IMR-90 (cell line): ENCODE measurements at regions not wholly inside any gene's neighbourhood (a gene's known extent, or its start where the extent isn't known, plus 50 kb on each side); places are given as distances from the start of the nearest gene placed in this dataset.

Experiments used
- ATAC-seq: fragments of 200-7000 bp; cut with Tn5 transposase; 2 replicates; pipeline ENCODE4 v1.9.1; 2020; ENCODE audit warnings: low read depth, mild to moderate bottlenecking, moderate library complexity
- BruUV-seq: library from RNA; stranded (reverse); fragments of 400-500 nt; replicated peaks from 2 replicates; lab custom pipeline; 2021; lab: Mats Ljungman, UMichigan
- CTCF ChIA-PET: fragments of 300-600 bp; formaldehyde crosslinking; extraction: SDS; loops from one replicate; lab custom pipeline; 2021; ENCODE audit warnings: antibody characterized with exemption; lab: Yijun Ruan, JAX
- POLR2A ChIA-PET: fragments of 300-600 bp; sonication (Branson Sonifier 250); formaldehyde crosslinking; loops from one replicate; lab custom pipeline; 2022; ENCODE audit warnings: antibody characterized with exemption; ENCODE audit not compliant: unreplicated experiment; lab: Charles Lee
- DNase-seq: peaks from one replicate; pipeline ENCODE4 v3.0.0; 2013
- H2AFZ ChIP-seq: replicated peaks from 2 replicates; pipeline ENCODE3; 2013; ENCODE audit warnings: low read length, mild to moderate bottlenecking; ENCODE audit not compliant: poor library complexity
- H2AK5ac ChIP-seq: 2 replicates; pipeline ENCODE4 v1.6.1; 2013; ENCODE audit warnings: low read depth, low read length, inconsistent platforms
- H2AK9ac ChIP-seq: replicated peaks from 2 replicates; pipeline ENCODE3; 2013; ENCODE audit warnings: mild to moderate bottlenecking, low read depth, low read length, moderate library complexity; ENCODE audit not compliant: poor library complexity
- H2BK120ac ChIP-seq: 2 replicates; pipeline ENCODE4 v1.6.1; 2013; ENCODE audit warnings: low read depth, low read length, inconsistent platforms
- H2BK15ac ChIP-seq: 3 replicates; pipeline ENCODE4 v1.6.1; 2013; ENCODE audit warnings: low read depth, low read length, inconsistent platforms
- H2BK20ac ChIP-seq: 2 replicates; pipeline ENCODE4 v1.6.1; 2013; ENCODE audit warnings: low read depth, mild to moderate bottlenecking, inconsistent platforms, low read length, moderate library complexity
- H2BK5ac ChIP-seq: 2 replicates; pipeline ENCODE4 v1.6.1; 2013; ENCODE audit warnings: mild to moderate bottlenecking, low read depth, low read length, inconsistent platforms; ENCODE audit not compliant: poor library complexity, severe bottlenecking
- H3K14ac ChIP-seq: replicated peaks from 2 replicates; pipeline ENCODE4 v1.6.1; 2013; ENCODE audit warnings: low read depth, low read length, inconsistent platforms
- H3K18ac ChIP-seq: 2 replicates; pipeline ENCODE4 v1.6.1; 2013; ENCODE audit warnings: low read depth, low read length, control low read depth
- H3K23ac ChIP-seq: 2 replicates; pipeline ENCODE4 v1.6.1; 2013; ENCODE audit warnings: low read depth, low read length, inconsistent platforms
- H3K27ac ChIP-seq: 2 replicates; pipeline ENCODE4 v1.5.1; 2013; ENCODE audit warnings: mild to moderate bottlenecking, control low read depth, low read length; ENCODE audit not compliant: insufficient read depth
- H3K27me3 ChIP-seq: 2 replicates; pipeline ENCODE4 v1.6.1; 2013; ENCODE audit warnings: low read length; ENCODE audit not compliant: control insufficient read depth, insufficient read depth
- H3K36me3 ChIP-seq: 2 replicates; pipeline ENCODE4 v1.6.1; 2013; ENCODE audit warnings: low read length, mixed read lengths; ENCODE audit not compliant: control insufficient read depth, insufficient read depth
- H3K4ac ChIP-seq: 2 replicates; pipeline ENCODE4 v1.6.1; 2013; ENCODE audit warnings: low read depth, low read length, inconsistent platforms
- H3K4me1 ChIP-seq: 2 replicates; pipeline ENCODE4 v1.6.1; 2013; ENCODE audit warnings: low read length, mixed read lengths; ENCODE audit not compliant: control insufficient read depth, insufficient read depth
- H3K4me2 ChIP-seq: 2 replicates; pipeline ENCODE4 v1.6.1; 2013; ENCODE audit warnings: low read depth, mild to moderate bottlenecking, control low read depth, low read length, moderate library complexity
- H3K4me3 ChIP-seq: 2 replicates; pipeline ENCODE4 v1.5.1; 2013; ENCODE audit warnings: low read depth, mild to moderate bottlenecking, control low read depth, low read length, moderate library complexity; ENCODE audit not compliant: insufficient read depth
- H3K56ac ChIP-seq: 2 replicates; pipeline ENCODE4 v1.6.1; 2013; ENCODE audit warnings: low read length, inconsistent platforms; ENCODE audit not compliant: insufficient read depth; ENCODE audit errors: extremely low read depth
- H3K79me1 ChIP-seq, 2 experiments: 2 replicates each; pipeline ENCODE4 v1.6.1; 2013; ENCODE audit warnings: low read length in 2 of 2, inconsistent platforms in 1 of 2, low read depth in 1 of 2
- H3K9ac ChIP-seq: 2 replicates; pipeline ENCODE4 v1.6.1; 2013; ENCODE audit warnings: low read depth, low read length, control low read depth
- H3K9me1 ChIP-seq: 2 replicates; pipeline ENCODE4 v1.6.1; 2013; ENCODE audit warnings: low read length, inconsistent platforms; ENCODE audit not compliant: insufficient read depth
- H3K9me3 ChIP-seq: 2 replicates; pipeline ENCODE4 v1.6.1; 2013; ENCODE audit warnings: low read length; ENCODE audit not compliant: control insufficient read depth, insufficient read depth
- H4K20me1 ChIP-seq: 2 replicates; pipeline ENCODE4 v1.6.1; 2013; ENCODE audit warnings: low read length, inconsistent platforms; ENCODE audit not compliant: insufficient read depth
- H4K5ac ChIP-seq: 2 replicates; pipeline ENCODE4 v1.6.1; 2013; ENCODE audit warnings: mild to moderate bottlenecking, low read depth, low read length, control low read depth
- H4K8ac ChIP-seq, 2 experiments: 2 replicates each; pipeline ENCODE4 v1.6.1; 2013; ENCODE audit warnings: low read depth in 2 of 2, low read length in 2 of 2, control low read depth in 1 of 2, inconsistent platforms in 1 of 2
- H4K91ac ChIP-seq: 2 replicates; pipeline ENCODE4 v1.6.1; 2013; ENCODE audit warnings: low read depth, low read length, inconsistent platforms; ENCODE audit not compliant: insufficient read depth
- BHLHE40 ChIP-seq: fragments of 150-350 bp; IDR thresholded peaks from 2 replicates; pipeline ENCODE4 v1.6.1; 2016; ENCODE audit warnings: mild to moderate bottlenecking, low read depth, low read length
- CEBPB ChIP-seq: IDR thresholded peaks from 2 replicates; pipeline ENCODE4 v1.6.1; 2012; ENCODE audit warnings: low read depth, low read length, improper control_type of control experiment
- CHD1 ChIP-seq: IDR thresholded peaks from 2 replicates; pipeline ENCODE4 v1.6.1; 2012; ENCODE audit warnings: low read depth, low read length, improper control_type of control experiment
- ELK1 ChIP-seq: fragments of 150-350 bp; IDR thresholded peaks from 2 replicates; pipeline ENCODE4 v1.6.1; 2016; ENCODE audit warnings: low read depth, mild to moderate bottlenecking, low read length, moderate library complexity, borderline replicate concordance
- FOS ChIP-seq: fragments of 150-350 bp; IDR thresholded peaks from 2 replicates; pipeline ENCODE4 v1.6.1; 2016; ENCODE audit warnings: low read depth, low read length
- MAFK ChIP-seq: IDR thresholded peaks from 2 replicates; pipeline ENCODE4 v1.6.1; 2012; ENCODE audit warnings: low read depth, low read length, improper control_type of control experiment
- MAZ ChIP-seq: IDR thresholded peaks from 2 replicates; pipeline ENCODE4 v1.6.1; 2012; ENCODE audit warnings: low read depth, mild to moderate bottlenecking, low read length, improper control_type of control experiment, moderate library complexity, borderline replicate concordance
- MXI1 ChIP-seq: IDR thresholded peaks from 2 replicates; pipeline ENCODE4 v1.6.1; 2012; ENCODE audit warnings: low read depth, mild to moderate bottlenecking, low read length, moderate library complexity, borderline replicate concordance
- NFE2L2 ChIP-seq: fragments of 150-350 bp; IDR thresholded peaks from 2 replicates; pipeline ENCODE4 v1.6.1; 2016; ENCODE audit warnings: low read depth, mild to moderate bottlenecking, low read length
- POLR2A ChIP-seq: IDR thresholded peaks from 2 replicates; pipeline ENCODE4 v1.6.1; 2012; ENCODE audit warnings: mild to moderate bottlenecking, low read depth, low read length
- RAD21 ChIP-seq: IDR thresholded peaks from 2 replicates; pipeline ENCODE4 v1.6.1; 2012; ENCODE audit warnings: low read length, improper control_type of control experiment
- RCOR1 ChIP-seq: IDR thresholded peaks from 2 replicates; pipeline ENCODE4 v1.6.1; 2012; ENCODE audit warnings: mild to moderate bottlenecking, low read length, improper control_type of control experiment; ENCODE audit not compliant: insufficient replicate concordance
- RFX5 ChIP-seq: IDR thresholded peaks from 2 replicates; pipeline ENCODE4 v1.8.0; 2012; ENCODE audit warnings: low read depth, mild to moderate bottlenecking, low read length, moderate library complexity
- SMC3 ChIP-seq: fragments of 150-350 bp; IDR thresholded peaks from 2 replicates; pipeline ENCODE4 v1.6.1; 2016; ENCODE audit warnings: low read depth, mild to moderate bottlenecking, antibody characterized with exemption, low read length, moderate library complexity
- USF2 ChIP-seq: fragments of 150-350 bp; IDR thresholded peaks from 2 replicates; pipeline ENCODE4 v1.6.1; 2017; ENCODE audit warnings: mild to moderate bottlenecking, antibody characterized with exemption, low read length, low read depth
- whole genome bisulfite sequencing, 2 experiments: methylation state at CpG; one replicate each; pipeline versions ENCODE4 v1.1.5 to v1.1.7; 2013; ENCODE audit warnings: missing lambda C conversion rate in 2 of 2; ENCODE audit not compliant: insufficient read length in 1 of 2; ENCODE audit errors: extremely low coverage in 2 of 2; 5-methylcytosine and 5-hydroxymethylcytosine counted together
- dilution Hi-C: fragments of 300-500 bp; cut with HindIII; formaldehyde crosslinking; loops from one replicate; pipeline ENCODE4 v1.14.3; 2018; ENCODE audit warnings: low sequenced_read_pairs; ENCODE audit not compliant: unreplicated experiment
- in situ Hi-C: fragments of 300-500 bp; cut with MboI; formaldehyde crosslinking; loops from 3 replicates; pipeline ENCODE4 v1.14.3; 2019; ENCODE audit warnings: low sequenced_read_pairs, inconsistent platforms, mixed read lengths
- intact Hi-C: fragments of 100-400 bp; cut with micrococcal nuclease; formaldehyde crosslinking; loops from 2 replicates; pipeline ENCODE4 v1.10.0; 2022
- TF ChIP-seq, protein P1 (sequence below): conservative IDR thresholded peaks from 2 replicates; pipeline ENCODE4 v1.5.1; 2012; ENCODE audit warnings: mild to moderate bottlenecking, low read depth, low read length, improper control_type of control experiment

- dilution Hi-C loops: no loop called here
- Histone ChIP-seq H4K20me1 (no peaks in the 10 kb centered on the region), H2AK5ac (no peak overlapping the region), H2BK20ac (no peak overlapping the region), H3K36me3 (no peaks in the 10 kb centered on the region), H3K9me1 (no peaks in the 10 kb centered on the region), H3K4me3 (no peak overlapping the region), H2AK9ac (no peak overlapping the region), H3K27me3 (no peaks in the 10 kb centered on the region), H4K8ac (no peak overlapping the region), H4K5ac (no peak overlapping the region), H3K14ac (no peak overlapping the region), H3K9me3 (no peaks in the 10 kb centered on the region), H3K79me1 (no peaks in the 10 kb centered on the region), H2AFZ (no peak overlapping the region), H3K23ac (no peak overlapping the region), H3K4me1 (no peaks in the 10 kb centered on the region), H2BK5ac (no peak overlapping the region), H3K27ac (no peak overlapping the region), H3K4me2 (no peak overlapping the region), H2BK15ac (no peak overlapping the region), H4K91ac (no peak overlapping the region), H2BK120ac (no peak overlapping the region), H3K18ac (no peak overlapping the region), H3K56ac (no peak overlapping the region), H3K4ac (no peak overlapping the region), H3K9ac (no peak overlapping the region)
- DNase-seq (no peak), ATAC-seq (no peak)
- in situ Hi-C loops: no loop called here
- no peak for TF ChIP-seq POLR2A
- TF ChIP-seq RCOR1: no peak
- no peak for TF ChIP-seq MXI1
- TF ChIP-seq CEBPB: no peak
- no peak for TF ChIP-seq MAZ
- TF ChIP-seq, protein P1, sequence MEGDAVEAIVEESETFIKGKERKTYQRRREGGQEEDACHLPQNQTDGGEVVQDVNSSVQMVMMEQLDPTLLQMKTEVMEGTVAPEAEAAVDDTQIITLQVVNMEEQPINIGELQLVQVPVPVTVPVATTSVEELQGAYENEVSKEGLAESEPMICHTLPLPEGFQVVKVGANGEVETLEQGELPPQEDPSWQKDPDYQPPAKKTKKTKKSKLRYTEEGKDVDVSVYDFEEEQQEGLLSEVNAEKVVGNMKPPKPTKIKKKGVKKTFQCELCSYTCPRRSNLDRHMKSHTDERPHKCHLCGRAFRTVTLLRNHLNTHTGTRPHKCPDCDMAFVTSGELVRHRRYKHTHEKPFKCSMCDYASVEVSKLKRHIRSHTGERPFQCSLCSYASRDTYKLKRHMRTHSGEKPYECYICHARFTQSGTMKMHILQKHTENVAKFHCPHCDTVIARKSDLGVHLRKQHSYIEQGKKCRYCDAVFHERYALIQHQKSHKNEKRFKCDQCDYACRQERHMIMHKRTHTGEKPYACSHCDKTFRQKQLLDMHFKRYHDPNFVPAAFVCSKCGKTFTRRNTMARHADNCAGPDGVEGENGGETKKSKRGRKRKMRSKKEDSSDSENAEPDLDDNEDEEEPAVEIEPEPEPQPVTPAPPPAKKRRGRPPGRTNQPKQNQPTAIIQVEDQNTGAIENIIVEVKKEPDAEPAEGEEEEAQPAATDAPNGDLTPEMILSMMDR: no peak
- no peak for TF ChIP-seq SMC3
- TF ChIP-seq USF2: no peak
- TF ChIP-seq MAFK: no peak
- TF ChIP-seq ELK1: no peak
- no peak for TF ChIP-seq CHD1
- no peak for TF ChIP-seq NFE2L2
- TF ChIP-seq RAD21: no peak
- TF ChIP-seq RFX5: no peak
- no peak for TF ChIP-seq FOS
- TF ChIP-seq BHLHE40: no peak
- ChIA-PET CTCF (no interaction called here), POLR2A (no interaction called here)
- intact Hi-C loops: no loop called here
- BruUV-seq: no TSS peak
- no CpG with 5 or more reads among the region's 9 CpGs for WGBS, 2 experiments
These were observed 89.1 kb upstream of the COL24A1 start for GRCh38 chr1:86245566-86246190.
